ENCODE measurements at regions not wholly inside any gene's neighbourhood (a gene's known extent, or its start where the extent isn't known, plus 50 kb on each side); places are given as distances from the start of the nearest gene placed in this dataset.
"Not testable (repeated sequence)": the region's sequence is repeated elsewhere in the genome, so short reads cannot be mapped to it uniquely, and the experiment has no call there.

GRCh38 chr5:136750224-136750862, 385.0 kb upstream of the TRPC7 start:
- POLR2A ChIA-PET: no interaction called here

DNA sequence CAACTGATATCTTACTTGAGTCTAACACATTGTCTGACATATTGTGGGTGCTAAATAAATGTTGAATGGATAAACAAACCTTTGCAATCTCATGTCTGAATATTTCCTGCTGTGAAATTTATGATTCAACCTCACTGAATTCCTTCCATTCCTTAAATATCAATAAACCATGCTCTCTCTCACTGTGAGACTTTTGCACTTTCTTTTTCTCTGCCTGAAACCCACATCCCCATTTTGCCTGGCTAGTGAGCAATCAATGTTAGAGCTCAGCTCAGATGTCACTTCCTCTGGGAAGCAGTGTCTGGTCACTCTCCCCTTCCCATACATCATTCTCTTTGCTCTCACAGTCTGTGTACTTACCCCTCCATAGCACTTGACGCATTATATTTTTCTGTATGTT, 383.7 kb upstream of the TRPC7 start:
- TF ChIP-seq ARNT (IDR thresholded peaks at IDR 0.05) (no peak), PKNOX1 (IDR thresholded peaks at IDR 0.05) (no peak), CTBP1 (IDR thresholded peaks at IDR 0.05; ENCODE audit: borderline replicate concordance) (no peak), SP1 (IDR thresholded peaks at IDR 0.05) (no peak), FOXA1 (IDR thresholded peaks at IDR 0.05) (no peak), SUZ12 (IDR thresholded peaks at IDR 0.05) (no peak), ZNF384 (IDR thresholded peaks at IDR 0.05) (no peak), L3MBTL2 (conservative IDR thresholded peaks at IDR 0.05) (no peak), LEF1 (IDR thresholded peaks at IDR 0.05; ENCODE audit: borderline replicate concordance) (no peak), NFRKB (IDR thresholded peaks at IDR 0.05) (no peak), FOXM1 (IDR thresholded peaks at IDR 0.05; ENCODE audit: borderline replicate concordance) (no peak), ELF4 (IDR thresholded peaks at IDR 0.05) (no peak), BHLHE40 (IDR thresholded peaks at IDR 0.05; ENCODE audit: borderline replicate concordance) (no peak), HDGF (IDR thresholded peaks at IDR 0.05; ENCODE audit: borderline replicate concordance) (no peak), TARDBP (IDR thresholded peaks at IDR 0.05) (no peak), FOXK2 (IDR thresholded peaks at IDR 0.05) (no peak)
- DNase-seq (ENCODE audit: extremely low spot score): no peak
- ChIA-PET POLR2A (no interaction called here), CTCF (no interaction called here)

More at GRCh38 chr5:136750224-136750862, 385.0 kb upstream of the TRPC7 start:
- CTCF ChIA-PET: interaction anchor here (0.6 kb wide), 1 partner anchor 14 kb away, joined by 4 read pairs; no protein-coding TSS in a partner anchor
- TF ChIP-seq FOXM1 (IDR thresholded peaks at IDR 0.05; ENCODE audit: borderline replicate concordance) (no peak), FOXK2 (IDR thresholded peaks at IDR 0.05) (no peak), SUZ12 (IDR thresholded peaks at IDR 0.05) (no peak), L3MBTL2 (conservative IDR thresholded peaks at IDR 0.05) (no peak), ZNF384 (IDR thresholded peaks at IDR 0.05) (no peak), CTBP1 (IDR thresholded peaks at IDR 0.05; ENCODE audit: borderline replicate concordance) (no peak), PKNOX1 (IDR thresholded peaks at IDR 0.05) (no peak), NFRKB (IDR thresholded peaks at IDR 0.05) (no peak), LEF1 (IDR thresholded peaks at IDR 0.05; ENCODE audit: borderline replicate concordance) (no peak), BHLHE40 (IDR thresholded peaks at IDR 0.05; ENCODE audit: borderline replicate concordance) (no peak), ELF4 (IDR thresholded peaks at IDR 0.05) (no peak), SP1 (IDR thresholded peaks at IDR 0.05) (no peak), FOXA1 (IDR thresholded peaks at IDR 0.05) (no peak), TARDBP (IDR thresholded peaks at IDR 0.05) (no peak), HDGF (IDR thresholded peaks at IDR 0.05; ENCODE audit: borderline replicate concordance) (no peak), ARNT (IDR thresholded peaks at IDR 0.05) (no peak)
- no peak for DNase-seq (ENCODE audit: extremely low spot score)

DNA sequence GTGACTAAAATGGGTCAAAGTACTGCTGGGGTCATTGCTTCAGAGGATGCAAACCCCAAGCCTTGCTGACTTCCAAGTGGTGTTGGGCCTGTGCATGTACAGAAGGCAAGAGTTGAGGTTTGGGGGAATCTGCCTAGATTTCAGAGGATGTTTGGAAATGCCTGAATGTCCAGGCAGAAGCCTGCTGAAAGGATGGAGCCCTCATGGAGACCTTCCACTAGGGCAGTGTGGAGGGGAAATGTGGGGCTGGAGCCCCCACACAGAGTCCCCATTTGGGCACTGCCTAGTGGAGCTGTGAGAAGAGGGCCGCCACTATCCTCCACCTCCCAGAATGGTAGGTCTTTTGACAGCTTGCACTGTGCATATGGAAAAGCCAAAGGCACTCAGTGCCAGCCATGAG, 377.7 kb upstream of the TRPC7 start:
- ChIA-PET CTCF (no interaction called here), POLR2A (no interaction called here)
- DNase-seq (ENCODE audit: extremely low spot score): no peak
- TF ChIP-seq TARDBP (IDR thresholded peaks at IDR 0.05) (no peak), NFRKB (IDR thresholded peaks at IDR 0.05) (no peak), ELF4 (IDR thresholded peaks at IDR 0.05) (no peak), CTBP1 (IDR thresholded peaks at IDR 0.05; ENCODE audit: borderline replicate concordance) (no peak), BHLHE40 (IDR thresholded peaks at IDR 0.05; ENCODE audit: borderline replicate concordance) (no peak), SUZ12 (IDR thresholded peaks at IDR 0.05) (no peak), ZNF384 (IDR thresholded peaks at IDR 0.05) (no peak), FOXA1 (IDR thresholded peaks at IDR 0.05) (no peak), FOXM1 (IDR thresholded peaks at IDR 0.05; ENCODE audit: borderline replicate concordance) (no peak), L3MBTL2 (conservative IDR thresholded peaks at IDR 0.05) (no peak), LEF1 (IDR thresholded peaks at IDR 0.05; ENCODE audit: borderline replicate concordance) (no peak), SP1 (IDR thresholded peaks at IDR 0.05) (no peak), PKNOX1 (IDR thresholded peaks at IDR 0.05) (no peak), HDGF (IDR thresholded peaks at IDR 0.05; ENCODE audit: borderline replicate concordance) (no peak), FOXK2 (IDR thresholded peaks at IDR 0.05) (no peak), ARNT (IDR thresholded peaks at IDR 0.05) (no peak)

DNA sequence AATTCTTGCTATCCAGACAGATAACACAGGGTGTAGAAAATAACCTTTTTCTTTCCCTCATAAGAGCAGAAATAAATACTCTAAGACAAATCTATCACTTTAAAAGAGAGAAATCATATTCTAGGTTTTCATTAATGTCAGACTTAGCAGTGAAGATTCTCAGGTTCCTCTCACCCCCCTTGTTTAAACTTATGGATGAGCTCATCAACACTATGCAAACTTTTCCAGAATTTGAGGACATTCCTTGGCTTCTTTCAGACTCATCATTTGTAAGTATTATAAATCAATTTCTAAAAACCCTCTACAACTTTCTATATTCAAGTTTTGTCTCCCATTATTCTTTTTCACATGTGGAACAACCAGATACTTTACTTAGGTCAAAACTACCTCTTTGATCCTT, 374.9 kb upstream of the TRPC7 start:
- TF ChIP-seq ZNF384 (IDR thresholded peaks at IDR 0.05): no peak
- TF ChIP-seq NFRKB (IDR thresholded peaks at IDR 0.05): no peak
- no peak for TF ChIP-seq FOXM1 (IDR thresholded peaks at IDR 0.05; ENCODE audit: borderline replicate concordance)
- TF ChIP-seq BHLHE40 (IDR thresholded peaks at IDR 0.05; ENCODE audit: borderline replicate concordance): no peak
- TF ChIP-seq TARDBP (IDR thresholded peaks at IDR 0.05): no peak
- ChIA-PET POLR2A (no interaction called here), CTCF (interaction anchor here (0.7 kb wide), 1 partner anchor 1101 kb away, joined by 3 read pairs; no protein-coding TSS in a partner anchor)

DNA sequence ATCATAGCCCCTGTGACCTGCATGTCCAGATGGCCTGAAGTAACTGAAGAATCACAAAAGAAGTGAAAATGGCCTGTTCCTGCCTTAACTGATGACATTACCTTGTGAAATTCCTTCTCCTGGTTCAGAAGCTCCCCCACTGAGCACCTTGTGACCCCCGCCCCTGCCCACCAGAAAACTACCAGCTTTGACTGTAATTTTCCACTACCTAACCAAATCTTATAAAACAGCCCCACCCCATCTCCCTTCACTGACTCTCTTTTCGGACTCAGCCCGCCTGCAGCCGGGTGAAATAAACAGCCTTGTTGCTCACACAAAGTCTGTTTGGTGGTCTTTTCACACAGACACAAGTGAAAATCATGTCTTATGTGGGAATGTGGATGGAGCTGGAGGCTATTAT, 373.9 kb upstream of the TRPC7 start:
- CTCF ChIA-PET; POLR2A ChIA-PET; DNase-seq (ENCODE audit: extremely low spot score): not testable (repeated sequence)

More for the DNA sequence above, 374.9 kb upstream of the TRPC7 start:
- no peak for DNase-seq (ENCODE audit: extremely low spot score)

GRCh38 chr5:136738829-136739228, 373.5 kb upstream of the TRPC7 start:
- CTCF ChIA-PET: no interaction called here
- POLR2A ChIA-PET: no interaction called here
- no peak for DNase-seq (ENCODE audit: extremely low spot score)
- TF ChIP-seq NFRKB (IDR thresholded peaks at IDR 0.05): no peak
- TF ChIP-seq FOXA1 (IDR thresholded peaks at IDR 0.05): no peak
- TF ChIP-seq ARNT (IDR thresholded peaks at IDR 0.05): no peak
- no peak for TF ChIP-seq TARDBP (IDR thresholded peaks at IDR 0.05)
- TF ChIP-seq L3MBTL2 (conservative IDR thresholded peaks at IDR 0.05): no peak
- no peak for TF ChIP-seq FOXM1 (IDR thresholded peaks at IDR 0.05; ENCODE audit: borderline replicate concordance)
- no peak for TF ChIP-seq ZNF384 (IDR thresholded peaks at IDR 0.05)
- TF ChIP-seq CTBP1 (IDR thresholded peaks at IDR 0.05; ENCODE audit: borderline replicate concordance): no peak
- TF ChIP-seq SP1 (IDR thresholded peaks at IDR 0.05): no peak
- no peak for TF ChIP-seq BHLHE40 (IDR thresholded peaks at IDR 0.05; ENCODE audit: borderline replicate concordance)
- TF ChIP-seq PKNOX1 (IDR thresholded peaks at IDR 0.05): no peak
- no peak for TF ChIP-seq ELF4 (IDR thresholded peaks at IDR 0.05)
- TF ChIP-seq LEF1 (IDR thresholded peaks at IDR 0.05; ENCODE audit: borderline replicate concordance): no peak
- TF ChIP-seq SUZ12 (IDR thresholded peaks at IDR 0.05): no peak
- no peak for TF ChIP-seq FOXK2 (IDR thresholded peaks at IDR 0.05)
- no peak for TF ChIP-seq HDGF (IDR thresholded peaks at IDR 0.05; ENCODE audit: borderline replicate concordance)
